GM19239 (cell line): ENCODE measurements at regions not wholly inside any gene's neighbourhood (a gene's known extent, or its start where the extent isn't known, plus 50 kb on each side); places are given as distances from the start of the nearest gene placed in this dataset.

Source experiments
- DNase-seq: peaks from one replicate; pipeline ENCODE4 v3.0.0; 2011; ENCODE audit warnings: low spot score; ENCODE audit not compliant: insufficient read length
- FAIRE-seq: peaks from 2 replicates; lab custom pipeline; 2011; peaks lifted over from hg19 to GRCh38; lab: Jason Lieb, UNC

DNA sequence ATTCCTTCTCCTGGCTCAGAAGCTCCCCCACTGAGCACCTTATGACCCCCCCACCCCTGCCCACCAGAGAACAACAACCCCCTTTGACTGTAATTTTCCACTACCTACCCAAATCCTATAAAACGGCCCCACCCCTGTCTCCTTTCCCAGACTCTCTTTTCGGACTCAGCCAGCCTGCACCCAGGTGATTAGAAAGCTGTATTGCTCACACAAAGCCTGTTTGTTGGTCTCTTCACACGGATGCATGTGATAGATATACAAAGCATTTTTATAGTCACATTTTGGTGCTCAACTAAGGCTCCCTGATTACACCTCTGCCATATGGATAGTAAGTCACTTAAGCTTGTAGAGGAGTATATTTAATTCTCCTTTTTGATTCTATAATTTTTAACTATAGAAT lies 985.8 kb downstream of the REEP3 start:
- no peak for FAIRE-seq
- DNase-seq: no peak

DNA sequence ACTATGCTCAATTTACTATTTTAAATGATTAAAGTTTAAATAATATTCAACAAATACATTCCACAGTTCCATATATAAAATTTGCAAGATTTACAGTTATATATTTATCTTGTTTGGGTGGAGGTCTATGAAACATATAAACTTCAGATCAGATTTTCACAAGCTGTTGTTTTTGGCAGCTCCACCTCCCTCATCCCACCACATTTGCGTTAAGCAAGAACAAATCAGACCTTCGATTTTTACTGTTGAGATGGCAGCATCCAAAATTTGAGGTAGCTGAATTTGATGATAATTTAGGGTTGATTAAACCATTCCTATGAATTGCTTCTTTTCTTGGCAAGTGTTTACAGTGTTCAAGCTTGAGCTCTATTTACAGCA lies 986.4 kb downstream of the REEP3 start:
- FAIRE-seq: no peak

DNA sequence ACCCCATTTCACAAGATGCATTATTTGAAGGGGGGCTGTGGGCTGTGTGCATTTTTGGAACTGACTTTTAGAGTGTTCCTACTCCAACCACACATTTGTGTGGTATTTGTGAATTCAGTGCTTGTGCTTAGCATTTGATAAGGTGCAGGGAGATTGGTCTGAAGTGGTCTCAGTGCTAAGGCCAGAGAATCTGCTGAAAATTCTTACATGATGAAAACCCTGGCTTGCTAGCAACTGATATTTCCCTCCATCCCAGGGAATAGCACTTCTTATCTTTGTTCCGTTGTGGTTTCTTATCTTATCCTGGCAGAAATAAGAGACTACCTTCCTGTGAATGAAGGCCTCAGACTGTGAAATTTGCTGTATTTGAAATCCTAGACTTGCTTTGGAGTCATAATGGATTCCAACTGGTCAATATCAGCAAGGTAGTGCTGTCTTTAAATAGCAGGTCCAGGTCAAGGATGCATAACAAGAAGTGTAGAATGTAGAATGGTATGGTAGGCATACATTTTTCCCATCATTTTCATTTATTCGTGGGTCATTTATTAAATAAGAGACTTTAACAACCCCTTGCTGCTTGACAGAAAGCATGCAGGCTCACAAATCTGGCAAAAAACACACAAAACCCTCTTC lies 986.9 kb downstream of the REEP3 start:
- DNase-seq (no peak), FAIRE-seq (no peak)

More for the DNA sequence above, 986.4 kb downstream of the REEP3 start:
- no peak for DNase-seq

DNA sequence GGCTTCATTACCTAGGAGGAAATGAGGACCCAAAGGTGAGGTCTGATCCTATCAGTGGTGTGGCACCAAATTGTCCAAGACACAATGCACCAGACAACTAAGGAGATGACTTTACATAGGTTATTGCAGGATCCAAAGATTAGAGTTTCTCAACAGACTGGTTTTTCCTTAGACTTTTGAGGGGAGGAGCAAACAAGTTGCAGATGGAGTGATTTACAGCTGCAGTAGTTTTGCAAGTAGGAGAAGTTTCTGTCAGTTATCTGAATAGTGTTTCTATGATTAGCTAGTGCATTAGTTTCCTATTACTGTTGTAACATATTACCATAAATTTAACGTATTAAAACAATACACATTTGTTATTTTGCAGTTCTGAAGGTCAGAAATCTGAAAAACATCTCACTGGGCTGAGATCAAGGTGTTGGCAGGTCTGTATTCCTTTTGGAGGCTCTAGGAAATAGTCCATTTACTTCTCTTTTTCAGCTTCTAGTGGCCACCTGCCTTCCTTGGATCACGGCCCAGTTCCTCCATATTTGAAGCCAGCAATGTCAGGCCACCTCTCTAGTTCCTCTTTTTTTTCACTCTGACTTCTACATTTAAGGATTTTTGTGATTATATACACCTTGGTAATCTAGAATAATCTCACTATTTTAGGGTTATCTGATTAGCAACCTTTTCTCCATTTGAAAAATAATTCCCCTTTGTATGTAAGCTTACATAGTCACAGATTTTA lies 994.9 kb downstream of the REEP3 start:
- no peak for FAIRE-seq
- DNase-seq: no peak

DNA sequence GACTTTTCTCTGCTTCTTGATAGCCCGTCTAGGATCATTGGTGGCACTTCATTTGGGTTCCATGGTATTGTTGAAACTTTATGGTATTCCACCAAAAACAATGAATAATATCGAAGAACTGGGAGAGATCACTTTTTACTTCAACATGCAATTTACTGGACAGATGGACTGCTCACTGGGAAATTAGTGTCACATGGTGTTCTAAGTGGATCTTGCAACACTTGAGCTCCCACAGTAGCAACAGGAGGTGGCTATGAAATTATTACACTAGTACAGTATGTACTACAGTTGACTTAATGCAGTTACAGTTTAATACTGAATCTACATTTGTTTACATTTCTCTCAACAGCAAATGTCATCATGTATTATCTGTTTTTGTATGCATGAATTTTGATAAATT lies 997.3 kb downstream of the REEP3 start:
- DNase-seq (no peak), FAIRE-seq (no peak)

DNA sequence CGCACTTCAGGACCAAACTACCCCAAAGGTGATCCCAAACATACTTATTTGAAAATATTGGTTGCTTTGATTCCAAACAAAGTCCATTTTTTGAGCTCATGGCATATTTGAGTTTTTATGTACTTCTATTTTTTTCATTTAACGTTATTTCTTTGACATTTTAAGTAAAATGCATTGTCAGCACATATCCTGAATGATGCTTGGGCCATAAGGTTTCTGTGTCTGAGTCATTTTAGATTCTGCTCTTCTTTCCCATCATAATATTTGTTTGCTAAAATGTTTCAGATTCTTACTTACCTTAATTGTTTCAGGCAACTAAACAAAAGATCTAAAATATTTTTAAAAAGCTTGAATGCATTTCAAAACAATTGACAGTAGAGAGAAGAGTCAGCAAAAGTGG lies 998.2 kb downstream of the REEP3 start:
- FAIRE-seq: no peak

DNA sequence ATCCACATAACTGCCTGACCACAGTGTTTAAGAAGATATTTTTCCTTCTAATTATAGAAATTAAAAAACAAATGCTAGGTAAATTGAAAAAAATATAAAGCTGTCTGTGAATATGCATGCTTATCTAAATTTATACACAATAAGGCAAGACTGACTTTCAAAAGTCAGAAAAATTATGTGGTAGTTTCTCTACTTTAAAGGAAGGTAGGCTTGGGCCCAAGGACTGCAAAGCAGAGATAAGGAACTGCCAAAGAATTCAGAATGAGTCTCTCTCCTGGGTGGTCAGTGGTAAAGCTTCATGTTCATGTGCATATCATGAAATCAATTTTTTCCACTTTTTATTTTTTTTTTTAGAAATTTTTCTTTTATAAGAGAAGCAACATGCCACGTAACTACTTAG lies 998.6 kb downstream of the REEP3 start:
- DNase-seq (no peak), FAIRE-seq (no peak)

More for the DNA sequence above, 998.2 kb downstream of the REEP3 start:
- DNase-seq: no peak

DNA sequence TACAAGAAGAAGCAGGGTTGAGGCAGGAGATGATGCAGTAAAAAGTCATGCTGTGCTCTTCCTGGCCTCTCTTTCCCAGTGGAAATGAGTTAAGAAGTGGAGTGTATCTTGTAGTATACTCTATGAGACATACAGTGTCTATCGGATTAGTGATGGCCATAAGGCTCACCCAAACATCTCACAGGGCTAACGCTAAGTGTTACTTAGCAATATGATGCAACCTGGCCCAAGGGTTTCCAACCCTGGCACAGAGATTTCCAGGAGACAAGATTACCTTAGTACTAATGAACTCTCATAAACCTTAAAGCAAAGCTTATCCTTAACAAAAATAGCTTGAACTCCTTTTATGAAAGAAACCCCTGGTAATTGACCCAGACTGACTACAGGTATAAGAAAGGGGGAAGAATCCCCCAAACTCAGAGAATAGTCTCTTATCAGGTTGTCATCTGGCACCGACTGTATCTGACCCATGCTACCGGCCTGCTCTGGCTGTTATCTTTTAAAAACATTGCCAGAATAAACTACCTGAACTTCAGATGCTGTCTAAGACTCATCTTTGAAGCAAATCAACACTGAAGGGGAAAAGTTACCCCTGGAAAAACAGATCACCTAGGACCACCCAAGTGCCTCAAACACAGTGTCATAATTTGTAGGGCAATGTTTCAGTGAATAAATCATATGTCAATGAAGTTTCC lies 1002.0 kb downstream of the REEP3 start:
- no peak for FAIRE-seq
- DNase-seq: no peak

DNA sequence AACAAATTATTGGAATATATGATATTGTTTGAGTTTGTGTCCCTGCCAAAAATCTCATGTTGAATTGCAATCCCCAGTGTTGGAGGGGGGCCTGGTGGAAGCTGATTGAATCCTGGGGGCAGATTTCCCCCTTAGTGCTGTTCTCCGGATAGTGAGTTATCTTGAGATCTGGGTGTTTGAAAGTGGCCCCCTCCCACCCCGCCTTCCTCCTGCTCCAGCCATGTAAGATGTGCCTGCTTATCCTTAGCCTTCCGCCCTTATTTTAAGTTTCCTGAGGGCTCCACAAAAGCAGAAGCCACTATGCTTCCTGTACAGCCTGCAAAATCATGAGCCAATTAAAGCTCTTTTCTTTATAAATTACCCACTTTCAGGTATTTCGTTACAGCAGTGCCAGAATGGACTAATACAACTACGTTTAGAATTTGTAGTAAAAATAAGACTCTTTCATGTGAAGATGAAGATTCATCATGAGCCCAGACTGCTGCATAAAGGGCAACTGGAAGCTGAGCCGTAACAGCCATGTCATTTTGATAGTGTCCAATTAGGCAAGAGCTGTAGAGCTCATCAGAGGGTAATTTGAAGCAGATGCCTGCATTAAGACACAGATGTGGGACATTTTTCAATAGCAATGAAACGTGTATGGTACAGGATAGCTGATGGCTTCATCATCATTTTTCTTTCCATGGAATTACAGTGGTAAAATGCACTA lies 1007.2 kb downstream of the REEP3 start:
- FAIRE-seq: no peak
- no peak for DNase-seq

DNA sequence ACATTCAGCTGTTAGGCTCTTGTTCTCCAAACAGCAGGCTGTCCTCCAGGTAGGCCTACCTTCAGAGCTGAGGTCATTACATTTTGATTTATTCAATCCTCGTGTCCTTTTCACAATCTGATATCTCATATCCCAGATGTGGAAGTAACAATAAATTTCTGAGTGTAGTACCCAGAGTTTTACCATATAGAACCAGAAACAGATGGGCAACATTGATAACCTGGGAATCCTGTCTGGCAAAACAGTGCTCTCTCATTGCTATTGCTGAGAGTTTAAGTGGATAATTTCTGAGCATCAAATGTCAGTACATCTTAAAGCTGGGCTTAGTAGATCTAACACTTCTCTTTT lies 1007.8 kb downstream of the REEP3 start:
- no peak for FAIRE-seq
- DNase-seq: no peak

DNA sequence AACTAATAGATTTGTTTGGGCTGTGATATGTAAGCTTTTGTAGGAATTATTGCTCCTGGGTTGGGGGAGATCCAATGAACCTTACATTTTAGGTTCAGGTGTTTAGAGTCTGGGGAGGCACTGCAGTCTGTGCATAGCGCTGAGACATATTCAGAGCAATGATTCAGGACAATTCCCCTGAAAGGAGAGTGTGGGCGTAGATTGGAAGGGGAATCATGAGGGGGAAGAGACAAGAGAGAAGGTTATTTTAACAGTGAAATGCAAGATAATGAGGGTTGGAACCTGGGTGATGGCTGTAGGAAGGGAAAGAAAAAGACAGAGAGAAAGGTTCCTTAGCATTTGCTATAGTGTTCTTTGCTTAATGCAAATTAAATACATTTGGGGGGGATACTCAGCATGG lies 1013.4 kb downstream of the REEP3 start:
- FAIRE-seq: no peak
- DNase-seq: no peak

DNA sequence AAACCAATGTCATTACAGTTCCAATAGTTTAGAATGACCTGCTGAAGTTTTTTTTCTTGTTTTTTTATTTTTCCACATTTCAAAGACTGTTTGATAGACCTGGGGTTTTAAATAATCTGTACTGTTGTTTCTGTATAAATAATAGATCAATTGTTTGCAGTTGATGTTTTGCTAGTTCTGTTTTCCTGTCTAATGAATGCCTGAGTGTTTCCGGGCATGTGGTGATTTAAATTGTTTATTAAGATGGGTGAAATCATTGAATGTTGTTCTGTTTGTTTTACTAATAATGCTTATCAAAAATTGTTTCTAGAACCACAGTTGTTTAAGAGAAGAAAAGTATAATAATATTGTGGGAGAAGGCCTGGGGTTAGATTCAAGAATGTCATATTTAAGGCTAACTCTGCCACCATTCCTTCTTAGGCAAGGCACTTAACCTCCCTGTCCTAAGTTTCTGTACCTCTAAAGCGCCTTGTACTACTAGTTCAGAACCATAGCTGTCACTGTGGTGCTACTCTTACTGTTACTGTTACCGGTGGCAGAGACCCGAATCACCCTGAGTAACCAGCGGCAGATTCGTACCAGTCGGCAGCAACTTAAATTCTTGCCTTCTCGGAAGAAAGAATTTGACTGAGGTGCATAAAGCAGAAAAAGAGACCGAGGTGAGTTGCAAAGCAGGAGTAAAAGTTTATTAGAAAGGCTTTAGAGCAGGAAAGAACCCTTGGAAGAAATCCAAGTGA lies 1014.1 kb downstream of the REEP3 start:
- no peak for DNase-seq
- no peak for FAIRE-seq

DNA sequence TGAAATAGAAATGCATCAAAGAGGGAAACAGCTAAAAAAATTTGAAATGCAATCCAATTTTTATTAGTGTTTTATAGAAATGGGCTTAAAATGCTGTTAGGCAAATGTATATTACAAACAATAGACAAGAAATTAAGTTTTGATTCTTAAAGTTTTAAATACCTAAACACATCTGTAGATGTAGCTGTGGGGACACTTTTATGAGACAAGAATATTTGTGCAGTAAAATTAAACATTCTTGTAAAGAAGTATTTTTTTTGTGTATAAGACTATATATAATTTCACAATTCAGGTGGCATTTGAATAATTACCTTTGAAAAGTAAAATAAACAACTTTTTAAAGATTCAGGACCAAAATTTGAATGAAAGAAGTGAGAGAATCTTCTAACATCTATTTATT lies 1015.9 kb downstream of the REEP3 start:
- FAIRE-seq (no peak), DNase-seq (no peak)

DNA sequence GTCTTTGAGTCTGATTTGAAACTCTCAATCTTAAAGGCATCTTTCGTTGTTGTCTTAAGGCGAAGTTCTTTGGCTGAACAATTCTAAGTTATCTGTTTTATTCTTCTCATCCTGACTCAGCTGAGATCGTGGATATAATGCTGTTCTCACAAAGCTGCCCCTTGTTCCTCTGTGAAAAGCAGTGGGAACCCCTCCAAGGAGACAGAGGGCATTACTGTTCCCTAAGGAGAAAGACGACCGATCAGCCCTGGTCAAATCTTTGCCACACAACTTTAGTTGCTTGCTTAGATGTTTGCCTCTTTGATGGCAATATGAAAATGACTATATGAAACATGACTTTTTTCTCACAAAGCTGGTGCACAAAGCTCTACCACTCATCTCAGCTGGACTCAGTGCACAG lies 1016.7 kb downstream of the REEP3 start:
- FAIRE-seq: no peak
- no peak for DNase-seq

DNA sequence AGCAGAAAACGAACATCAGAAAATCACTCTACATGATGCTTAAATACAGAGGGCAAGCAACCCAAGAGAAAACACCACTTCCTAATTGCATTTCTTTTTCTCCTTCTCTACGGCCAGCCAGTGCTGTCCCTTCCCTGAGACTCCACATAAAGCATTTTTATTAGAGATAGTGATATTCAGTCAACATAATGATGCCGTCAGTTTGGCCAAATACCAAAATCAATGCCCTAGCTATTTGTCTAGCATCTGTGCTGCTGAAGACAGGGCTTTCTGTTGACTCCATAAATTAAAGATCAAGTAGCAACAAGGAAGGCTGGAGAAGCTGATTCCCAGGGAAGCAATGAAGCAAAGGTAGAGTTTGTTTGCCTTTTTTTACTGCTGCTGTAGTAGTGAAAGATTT lies 1024.9 kb downstream of the REEP3 start:
- FAIRE-seq (no peak), DNase-seq (no peak)

DNA sequence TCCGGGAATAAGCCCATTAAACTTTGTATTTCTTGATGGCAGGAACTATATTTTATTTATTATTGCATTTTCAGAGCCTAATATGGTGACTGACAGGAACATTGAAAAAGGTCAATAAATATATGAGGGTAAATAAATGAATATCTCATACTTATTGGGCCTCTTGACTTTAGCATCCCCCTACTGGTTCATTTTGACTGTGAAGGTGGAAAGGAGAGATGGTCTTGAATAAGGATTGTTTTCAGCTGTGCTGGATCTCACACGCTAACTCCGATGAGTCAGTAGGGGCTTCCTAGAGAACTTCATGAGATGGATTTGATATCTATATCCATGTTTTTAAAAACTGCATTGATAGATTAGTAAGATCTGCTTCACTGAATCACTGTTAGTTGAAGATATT lies 1026.0 kb downstream of the REEP3 start:
- FAIRE-seq (no peak), DNase-seq (no peak)

DNA sequence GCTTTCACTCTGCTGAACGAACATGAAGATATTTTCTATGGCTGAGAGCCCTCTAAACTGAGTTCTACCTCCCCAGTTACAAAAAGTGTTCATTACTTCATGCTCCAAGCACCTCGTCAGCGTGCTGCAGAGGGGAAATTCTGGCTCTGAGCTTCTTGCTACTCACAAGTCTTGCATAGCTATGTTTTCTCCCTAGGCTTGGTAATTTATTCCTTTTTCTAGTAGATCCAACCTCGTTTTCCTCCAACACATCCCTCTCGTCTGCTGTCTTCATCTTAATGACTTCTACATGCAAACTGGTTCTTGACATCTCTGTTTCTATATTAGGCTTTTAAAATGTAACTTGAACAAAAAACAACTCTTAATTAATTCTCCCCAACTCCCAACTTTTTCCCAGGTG lies 1034.5 kb downstream of the REEP3 start:
- DNase-seq (no peak), FAIRE-seq (no peak)

DNA sequence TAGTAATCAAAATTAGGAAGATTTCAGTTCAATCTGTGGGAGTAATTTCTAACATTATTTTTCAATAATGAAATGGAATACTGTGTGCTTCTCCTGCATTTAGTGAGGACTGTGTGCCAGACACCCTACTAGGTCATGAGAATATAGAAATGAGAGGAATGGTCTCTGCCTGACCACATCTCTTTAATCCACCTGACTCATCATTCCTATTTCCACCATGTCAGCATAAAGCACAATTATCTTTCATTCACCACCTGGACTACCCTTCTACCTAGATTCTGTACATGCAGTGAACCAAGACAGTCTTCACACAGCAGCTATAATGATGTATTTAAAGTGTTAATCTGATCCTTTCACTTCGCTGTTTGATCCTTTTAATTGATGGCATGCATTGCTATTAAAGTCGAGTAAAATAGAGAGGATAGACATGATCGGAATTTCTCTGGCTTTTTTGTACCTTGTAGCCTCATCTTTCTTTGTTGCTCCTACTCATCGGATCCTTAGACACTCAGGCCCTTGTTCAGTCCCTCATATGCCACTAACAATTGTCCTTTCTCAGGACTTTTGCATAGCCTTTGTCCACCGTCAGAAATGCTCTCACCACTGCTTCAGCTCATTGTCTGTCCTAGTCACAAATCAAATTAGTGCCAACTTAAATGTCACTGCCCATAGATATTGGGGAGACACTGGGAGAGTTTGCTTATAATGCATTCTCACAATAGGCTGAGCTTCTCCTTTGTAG lies 1037.1 kb downstream of the REEP3 start:
- FAIRE-seq (no peak), DNase-seq (no peak)

DNA sequence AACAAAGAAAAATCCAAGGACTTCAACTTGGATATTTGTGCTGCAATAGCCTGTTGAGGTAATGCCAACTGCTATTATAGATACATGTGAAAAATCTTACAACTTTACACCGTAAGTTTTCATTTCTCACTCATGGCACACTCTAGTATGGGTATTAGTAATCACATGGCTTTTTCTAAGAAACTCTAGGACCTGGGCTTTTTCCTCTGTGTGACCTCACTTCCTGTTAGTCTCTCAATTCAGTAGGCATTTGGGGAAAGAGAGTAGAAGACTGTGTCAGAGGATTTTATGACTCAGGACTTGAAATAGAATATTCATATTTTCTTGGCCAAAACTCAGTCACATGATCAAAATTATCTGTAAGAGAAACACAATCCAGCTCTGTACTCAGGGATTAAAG lies 1049.9 kb downstream of the REEP3 start:
- DNase-seq (no peak), FAIRE-seq (no peak)
